Stimulated activated CD4-positive, alpha-beta T cell treated with anti-CD3 and anti-CD28 coated beads, Interleukin-4, amount 100 ng/mL, for 48 hours (primary cell): ENCODE measurements at regions not wholly inside any gene's neighbourhood (a gene's known extent, or its start where the extent isn't known, plus 50 kb on each side); places are given as distances from the start of the nearest gene placed in this dataset.
"Not testable (repeated sequence)": the region's sequence is repeated elsewhere in the genome, so short reads cannot be mapped to it uniquely, and the experiment has no call there.

Source experiments
- DNase-seq, 2 donors: peaks; one replicate each; pipeline ENCODE4 v3.0.0-alpha.2; 2020; ENCODE audit warnings: low read depth in 2 of 2

- DNase-seq, result no peak
Observed at GRCh38 chr4:60617731-60618130, 582.4 kb upstream of the ADGRL3 start.

DNA sequence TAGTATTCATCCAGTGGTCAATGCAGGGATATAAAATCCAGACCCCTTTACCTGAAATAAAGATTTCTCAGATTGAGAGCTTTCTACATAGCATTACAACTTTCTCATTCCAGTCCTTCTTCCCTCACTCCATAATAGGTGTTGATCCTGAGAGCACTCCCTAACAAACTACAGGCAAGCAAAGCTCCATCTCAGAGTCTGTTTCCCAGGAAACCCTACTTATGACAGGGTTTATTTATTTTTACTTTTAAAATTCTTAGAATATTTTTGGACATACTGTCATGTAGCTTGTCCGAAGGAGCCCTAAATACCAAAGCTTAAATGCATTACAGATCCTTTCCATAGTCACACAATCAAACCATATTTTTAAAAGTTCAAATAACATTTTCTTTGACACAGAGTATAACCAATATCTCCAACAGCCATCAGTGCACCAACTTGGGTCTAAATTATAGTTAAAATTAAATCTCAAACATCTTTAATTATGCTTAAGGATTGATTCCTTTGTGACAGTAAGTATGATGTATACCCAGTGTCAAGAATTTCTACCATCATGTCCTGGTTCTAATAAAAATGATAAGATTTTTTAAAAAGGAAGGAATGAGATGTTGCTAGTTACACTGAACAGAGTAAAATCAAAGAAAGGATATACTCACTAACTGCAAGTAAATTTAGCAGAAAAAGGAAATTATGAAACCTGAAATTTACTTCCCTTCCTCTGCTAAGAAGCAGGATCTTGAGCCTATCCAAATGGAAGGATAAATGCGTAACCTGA lies 580.4 kb upstream of the ADGRL3 start:
- no peak for DNase-seq

DNA sequence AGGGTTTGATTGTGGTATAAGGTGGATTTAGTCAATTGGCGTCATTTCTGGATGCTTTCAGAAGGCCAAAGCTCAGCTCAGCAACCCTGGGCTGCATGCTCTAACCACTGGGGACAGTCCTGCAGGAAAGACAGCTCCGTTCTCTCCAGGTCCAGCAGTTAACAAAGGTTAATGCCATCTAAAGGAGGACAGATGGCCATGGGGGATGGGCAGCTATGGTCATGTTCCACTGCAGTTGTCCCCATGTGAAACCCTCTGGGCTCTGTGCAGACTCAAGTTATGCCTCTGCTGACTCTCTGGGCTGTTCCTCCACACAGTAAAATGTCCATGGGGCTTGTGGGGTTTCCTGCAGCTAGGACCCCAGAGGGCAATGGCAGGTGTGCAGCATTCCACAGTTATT lies 562.1 kb upstream of the ADGRL3 start:
- no peak for DNase-seq

DNA sequence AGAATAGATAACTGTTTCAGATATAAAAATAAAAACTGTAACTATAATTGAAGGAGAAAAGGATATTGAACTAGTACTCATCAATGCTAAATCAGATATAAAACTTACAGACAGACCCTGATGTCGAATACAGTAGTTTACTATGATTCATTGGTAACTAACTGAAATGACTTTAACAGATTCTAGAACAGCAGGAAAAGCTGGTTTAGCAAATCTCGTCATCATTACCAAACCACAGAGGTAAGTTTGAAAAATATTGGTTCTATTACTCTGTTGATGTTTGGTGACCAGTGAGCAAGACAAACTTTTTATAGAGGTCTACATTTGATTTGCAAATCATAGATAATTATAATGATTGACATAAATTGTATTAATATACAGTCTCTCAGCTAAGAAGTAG lies 551.4 kb upstream of the ADGRL3 start:
- DNase-seq, result no peak

- no peak for DNase-seq
Observed at GRCh38 chr4:60652933-60653332, 547.2 kb upstream of the ADGRL3 start.

GRCh38 chr4:60655356-60655755 lies 544.8 kb upstream of the ADGRL3 start:
- no peak for DNase-seq

DNA sequence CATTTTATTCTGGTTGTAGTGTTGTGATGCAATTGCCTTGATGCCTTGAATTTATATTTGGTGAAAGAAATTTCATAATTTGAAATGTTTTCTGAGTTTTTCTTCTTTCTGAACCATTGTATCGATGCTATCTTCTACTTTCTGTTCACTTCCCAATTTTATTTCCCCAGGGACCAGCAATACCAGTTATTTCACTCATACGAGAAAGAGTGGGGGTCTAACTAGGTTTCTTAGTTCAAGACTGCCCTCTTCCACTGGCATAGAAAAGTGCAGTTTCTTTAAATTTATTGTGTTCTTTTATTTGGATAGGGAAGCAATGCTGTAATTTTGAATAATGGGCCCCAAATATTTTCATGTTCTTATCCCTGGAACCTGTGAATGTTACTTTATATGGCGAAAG lies 544.0 kb upstream of the ADGRL3 start:
- no peak for DNase-seq

DNA sequence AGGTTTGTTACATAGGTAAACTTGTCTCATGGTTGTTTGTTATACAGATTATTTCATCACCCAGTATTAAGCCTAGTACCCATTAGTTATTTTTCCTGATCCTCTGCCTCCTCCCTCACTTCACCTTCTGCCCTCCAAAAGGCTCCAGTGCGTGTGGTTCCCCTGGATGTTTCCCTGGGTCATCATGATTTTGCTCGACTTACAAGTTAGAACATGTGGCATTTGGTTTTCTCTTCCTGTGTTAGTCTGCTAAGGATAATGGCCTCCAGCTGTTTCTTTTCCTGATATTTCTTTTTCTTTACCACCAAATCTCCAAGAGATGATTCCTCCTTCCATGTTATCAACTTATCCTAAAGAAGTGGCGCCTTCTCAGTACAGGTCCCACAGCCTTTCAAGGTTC lies 543.1 kb upstream of the ADGRL3 start:
- DNase-seq, result no peak

- no peak for DNase-seq
Observed at GRCh38 chr4:60657807-60658206, 542.3 kb upstream of the ADGRL3 start.

DNA sequence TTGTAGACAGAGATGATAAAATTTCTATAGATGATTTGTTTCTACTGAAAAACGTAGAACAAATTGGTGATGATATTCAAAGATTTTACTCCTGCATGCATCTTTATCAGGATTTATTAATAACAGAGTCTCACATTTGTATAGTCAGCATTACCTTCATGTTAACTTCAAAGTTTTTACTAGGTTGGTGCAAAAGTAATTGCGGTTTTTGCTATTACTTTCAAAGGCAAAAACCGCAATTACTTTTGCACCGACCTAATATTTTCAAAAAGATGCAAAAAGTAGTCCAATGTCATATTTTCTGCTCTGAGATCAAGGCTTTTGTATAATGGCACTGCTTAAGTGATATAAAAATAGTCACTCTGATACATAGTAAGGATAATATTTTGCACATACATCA lies 536.4 kb upstream of the ADGRL3 start:
- no peak for DNase-seq

DNA sequence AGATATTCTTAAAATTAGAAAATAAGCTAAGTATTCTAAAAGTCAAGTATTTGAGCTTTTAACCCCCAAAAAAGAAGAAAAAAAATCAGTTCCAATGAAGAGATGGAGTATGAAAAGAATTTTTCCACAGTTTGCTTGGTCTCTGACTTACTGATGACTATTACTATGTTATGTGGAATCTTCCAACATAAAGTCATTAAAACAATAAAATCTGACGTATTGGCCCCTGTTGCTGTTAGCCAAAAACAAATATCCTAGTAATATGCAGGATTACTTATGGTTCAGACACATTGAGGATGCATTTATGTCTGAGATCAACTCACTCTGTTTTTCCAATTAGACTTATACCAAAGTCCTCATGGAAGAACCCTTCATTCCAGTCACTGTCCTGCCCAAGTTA lies 517.2 kb upstream of the ADGRL3 start:
- DNase-seq, result no peak

- DNase-seq, result no peak
Observed at GRCh38 chr4:60683357-60683756, 516.8 kb upstream of the ADGRL3 start.

DNA sequence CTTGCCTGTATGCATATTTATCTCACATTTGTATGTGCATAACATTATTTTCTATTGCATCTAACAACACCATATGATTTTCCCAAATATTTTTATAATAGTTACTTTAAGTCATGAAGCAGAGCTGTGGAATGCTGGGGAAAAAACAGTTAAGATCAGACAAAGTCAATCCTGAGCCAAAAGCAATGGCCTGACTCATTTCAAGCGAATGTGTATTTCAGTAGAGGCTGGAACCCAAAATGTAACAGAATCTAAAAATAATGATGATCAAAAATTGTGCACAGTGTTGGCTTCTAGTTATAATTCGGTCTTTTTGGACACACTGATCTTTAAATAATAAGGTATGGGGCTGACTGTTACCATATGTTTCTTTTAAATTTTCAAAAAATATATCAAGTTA lies 516.2 kb upstream of the ADGRL3 start:
- no peak for DNase-seq

- DNase-seq, result not testable (repeated sequence)
Observed at GRCh38 chr4:60696062-60696461, 504.1 kb upstream of the ADGRL3 start.

DNA sequence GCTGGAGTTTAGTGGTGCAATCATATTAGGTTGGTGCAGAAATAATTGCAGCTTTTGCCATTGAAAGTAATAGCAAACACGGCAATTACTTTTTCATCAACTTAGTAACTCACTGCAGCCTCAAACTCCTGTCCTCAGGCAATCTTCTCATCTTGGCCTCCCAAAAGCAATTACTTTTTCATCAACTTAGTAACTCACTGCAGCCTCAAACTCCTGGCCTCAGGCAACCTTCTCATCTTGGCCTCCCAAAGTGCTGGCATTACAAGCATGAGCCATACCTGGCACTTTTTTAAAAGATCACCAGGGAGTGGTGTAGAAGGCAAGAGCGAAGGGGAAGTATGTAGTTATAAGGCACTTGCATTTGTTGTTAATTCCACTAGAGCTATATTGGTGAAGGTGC lies 491.1 kb upstream of the ADGRL3 start:
- no peak for DNase-seq

DNA sequence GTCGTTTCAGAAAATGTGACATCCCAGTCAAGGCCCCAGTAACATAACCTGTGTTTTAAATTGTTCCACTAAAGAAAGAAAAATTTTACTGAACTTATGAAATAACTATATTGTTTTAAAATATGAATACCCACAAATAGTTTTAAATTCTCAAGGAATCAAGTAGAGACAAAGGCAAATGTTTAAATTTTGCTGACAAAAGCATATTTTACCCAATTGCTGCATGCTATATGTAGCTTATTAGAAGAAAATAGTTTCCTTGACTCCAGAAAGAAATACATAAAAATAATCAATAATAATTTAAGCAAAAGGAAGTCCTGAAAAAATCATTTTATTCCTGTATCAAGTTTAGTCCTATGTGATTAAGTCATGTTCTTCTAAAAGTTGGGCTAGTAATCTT lies 481.3 kb upstream of the ADGRL3 start:
- no peak for DNase-seq

DNA sequence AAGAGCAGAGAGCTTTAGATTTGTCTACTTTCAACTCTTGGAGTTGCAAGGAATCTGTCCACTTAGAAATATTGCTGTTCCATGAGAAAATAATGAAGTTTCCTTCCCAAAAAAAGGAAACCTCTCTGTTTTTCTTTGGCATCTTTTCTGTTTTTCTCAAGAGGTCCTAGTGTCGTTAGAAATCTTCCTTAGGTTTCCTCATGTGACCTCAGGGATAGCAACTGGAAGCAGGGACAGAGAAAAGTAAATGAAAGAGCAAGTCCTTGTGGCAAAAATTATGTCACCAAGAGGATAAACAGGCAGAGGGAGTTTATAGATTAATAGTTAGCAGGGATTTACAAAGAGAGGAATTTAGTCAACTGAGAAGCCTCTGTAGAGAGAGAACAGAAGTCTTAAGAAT lies 478.4 kb upstream of the ADGRL3 start:
- no peak for DNase-seq

GRCh38 chr4:60723796-60724195 lies 476.3 kb upstream of the ADGRL3 start:
- DNase-seq, result no peak

GRCh38 chr4:60724623-60725022 lies 475.5 kb upstream of the ADGRL3 start:
- DNase-seq, result no peak

DNA sequence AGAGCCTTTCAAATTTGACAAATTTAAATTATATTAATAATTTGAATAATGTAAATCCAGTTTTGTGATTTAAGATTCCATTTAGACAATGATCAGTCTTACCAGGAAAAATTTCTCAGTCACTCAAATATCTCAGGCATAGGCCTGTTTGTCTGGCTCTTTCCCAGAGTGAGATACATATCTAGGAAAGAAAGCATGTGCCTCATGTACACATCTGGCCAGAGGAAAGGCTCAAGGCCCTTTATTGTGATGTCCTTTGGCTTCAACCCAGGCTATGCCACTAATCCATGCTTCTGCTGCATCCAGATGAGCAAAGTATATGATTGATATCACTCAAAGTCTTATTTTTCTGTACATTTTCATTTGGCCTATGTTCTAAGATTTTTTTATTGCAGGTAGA lies 473.3 kb upstream of the ADGRL3 start:
- DNase-seq, result no peak

- no peak for DNase-seq
Observed at GRCh38 chr4:60729194-60729593, 470.9 kb upstream of the ADGRL3 start.

DNA sequence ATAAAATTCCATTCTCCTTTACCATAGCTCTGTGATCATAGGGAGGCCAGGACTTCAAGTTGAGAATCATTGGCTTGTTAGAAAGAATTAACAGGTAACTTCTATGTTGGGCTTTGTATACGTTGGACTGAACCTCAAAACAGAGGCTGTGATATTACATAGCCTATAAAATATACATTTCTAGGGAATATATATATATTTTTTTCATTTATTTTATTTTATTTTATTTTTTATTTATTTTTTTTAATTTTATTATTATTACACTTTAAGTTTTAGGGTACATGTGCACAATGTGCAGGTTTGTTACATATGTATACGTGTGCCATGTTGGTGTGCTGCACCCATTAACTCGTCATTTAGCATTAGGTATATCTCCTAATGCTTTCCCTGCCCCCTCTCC lies 470.4 kb upstream of the ADGRL3 start:
- not testable (repeated sequence) for DNase-seq

GRCh38 chr4:60737858-60738257 lies 462.3 kb upstream of the ADGRL3 start:
- DNase-seq, result no peak

DNA sequence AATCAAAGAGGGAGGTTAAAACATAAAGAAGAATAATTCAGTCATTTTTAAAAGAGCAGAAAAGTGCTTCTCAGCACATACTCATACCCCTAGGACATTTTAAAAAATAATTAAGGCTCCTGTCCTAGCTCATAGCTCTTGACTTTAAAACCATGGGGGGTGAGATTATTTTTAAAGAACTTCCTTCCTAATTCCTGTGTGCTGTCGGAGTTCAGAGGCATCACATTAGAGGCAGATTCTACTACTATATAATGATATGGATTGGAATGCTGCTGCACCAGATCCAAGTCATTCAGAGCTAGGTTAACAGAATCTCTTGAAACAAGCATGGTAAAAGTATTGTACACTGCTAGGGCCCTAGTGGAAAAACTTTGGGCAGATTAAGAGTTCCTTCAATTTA lies 456.5 kb upstream of the ADGRL3 start:
- no peak for DNase-seq
